C4-2B (cell line): ENCODE measurements at regions not wholly inside any gene's neighbourhood (a gene's known extent, or its start where the extent isn't known, plus 50 kb on each side); places are given as distances from the start of the nearest gene placed in this dataset.

Experiments
- CTCF ChIP-seq: fragments of 450-650 bp; conservative IDR thresholded peaks from 2 replicates; pipeline ENCODE4 v1.5.1; 2017; ENCODE audit warnings: mild to moderate bottlenecking
- ZFX ChIP-seq: fragments of 450-650 bp; IDR thresholded peaks from 2 replicates; pipeline ENCODE4 v1.6.1; 2017

DNA sequence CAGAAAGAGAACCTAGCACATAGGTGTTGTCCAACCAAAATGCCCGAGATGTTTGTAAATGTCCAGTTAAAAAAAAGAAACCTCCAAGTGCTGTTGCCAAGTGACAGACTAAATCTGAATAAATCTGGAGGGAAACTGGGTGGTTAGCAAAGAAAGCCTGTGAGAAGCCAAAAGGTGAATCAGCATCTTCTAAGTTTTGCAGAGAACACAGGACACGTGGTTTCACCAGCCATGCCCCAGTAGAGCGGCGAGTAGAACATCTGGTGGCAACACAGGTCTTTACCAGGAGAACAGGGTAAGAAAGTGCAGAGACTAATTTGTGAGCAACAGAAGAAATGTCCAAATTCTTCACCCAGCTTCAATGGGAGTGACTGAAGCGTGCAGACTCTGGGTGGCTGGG is 986.0 kb downstream of the ROBO2 start:
- TF ChIP-seq CTCF (no peak), ZFX (no peak)
